Activated T-helper 1 cell treated with anti-CD3 and anti-CD28 coated beads, Interleukin-12 subunit alpha, Interleukin-12 subunit beta, Interleukin-2, Interleukin-4 antibody, amounts not matched to agents 30 ng/mL and 10 ng/mL and 1 ng/mL, durations not matched to agents 14 hours and 24 hours and 36 hours (primary cell): ENCODE measurements at regions not wholly inside any gene's neighbourhood (a gene's known extent, or its start where the extent isn't known, plus 50 kb on each side); places are given as distances from the start of the nearest gene placed in this dataset.

Experiments used
- DNase-seq: peaks from one replicate; pipeline ENCODE4 v3.0.0; 2021; ENCODE audit warnings: low spot score
- H3K27ac Mint-ChIP-seq: one replicate; pipeline ENCODE4 v1.8.0; 2021; ENCODE audit warnings: mild to moderate bottlenecking, mixed read lengths
- H3K27me3 Mint-ChIP-seq: one replicate; pipeline ENCODE4 v1.8.0; 2022; ENCODE audit warnings: mild to moderate bottlenecking, moderate library complexity, mixed read lengths; ENCODE audit not compliant: insufficient read depth
- H3K36me3 Mint-ChIP-seq: one replicate; pipeline ENCODE4 v1.8.0; 2021; ENCODE audit warnings: low read depth, mixed read lengths
- H3K4me1 Mint-ChIP-seq: one replicate; pipeline ENCODE4 v1.8.0; 2021; ENCODE audit warnings: low read depth, mixed read lengths
- H3K4me3 Mint-ChIP-seq: one replicate; pipeline ENCODE4 v1.8.0; 2021; ENCODE audit warnings: mild to moderate bottlenecking, moderate library complexity, mixed read lengths
- H3K9me3 Mint-ChIP-seq: one replicate; pipeline ENCODE4 v1.8.0; 2021; ENCODE audit warnings: mixed read lengths
- intact Hi-C: fragments of 100-400 bp; cut with micrococcal nuclease; formaldehyde crosslinking; loops from one replicate; pipeline ENCODE4 v1.15.1; 2024

- Mint-ChIP-seq H3K4me3 (no peak overlapping the region), H3K27ac (no peak overlapping the region), H3K27me3 (peaks cover 1% of the 10 kb centered on the region), H3K4me1 (no peaks in the 10 kb centered on the region), H3K9me3 (no peaks in the 10 kb centered on the region), H3K36me3 (no peaks in the 10 kb centered on the region)
- no peak for DNase-seq
- intact Hi-C loops, result no loop called here
Observed at GRCh38 chr2:150946831-150947230, 314.8 kb downstream of the RBM43 start.

DNA sequence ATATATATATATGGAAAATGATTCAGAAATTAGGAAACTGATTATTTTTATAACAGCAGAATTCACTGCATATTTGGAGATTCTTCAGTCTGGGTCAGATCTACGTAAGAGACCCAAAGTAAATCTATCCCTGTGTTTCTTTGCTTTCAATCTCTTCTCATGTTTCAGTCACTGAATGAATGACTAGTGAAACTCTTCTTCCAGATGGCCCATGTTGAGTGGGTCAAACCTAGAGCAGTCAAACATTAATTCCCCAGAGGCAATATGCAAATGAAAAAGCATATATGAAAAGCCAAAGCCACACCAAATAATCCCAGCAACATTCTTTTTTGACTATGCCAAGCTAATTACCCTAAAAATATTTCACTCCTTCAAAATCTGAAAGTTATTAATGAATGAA, 317.3 kb downstream of the RBM43 start:
- Mint-ChIP-seq H3K36me3 (no peaks in the 10 kb centered on the region), H3K4me1 (no peaks in the 10 kb centered on the region), H3K27ac (no peak overlapping the region), H3K27me3 (no peaks in the 10 kb centered on the region), H3K4me3 (no peak overlapping the region), H3K9me3 (no peaks in the 10 kb centered on the region)
- intact Hi-C loops, result no loop called here
- DNase-seq, result no peak

DNA sequence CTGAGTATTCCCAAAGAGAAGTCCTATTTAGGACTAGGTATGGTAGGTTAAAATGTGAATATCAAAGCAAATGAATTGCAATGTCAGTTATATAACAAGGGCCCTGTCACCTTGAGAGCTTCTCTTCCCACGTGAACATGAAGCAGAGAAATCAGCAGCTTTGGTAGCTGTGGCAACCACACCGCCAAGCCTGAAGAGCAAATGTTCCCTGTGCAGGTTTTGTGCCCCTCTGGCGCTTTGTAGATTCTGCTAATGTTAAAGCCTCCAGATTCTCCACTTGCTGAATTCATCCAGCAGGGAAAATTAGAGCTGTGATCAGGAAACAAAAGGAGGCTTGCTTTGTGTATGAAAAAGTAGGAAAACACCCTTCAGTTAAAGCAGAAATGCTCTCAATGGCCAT, 322.6 kb downstream of the RBM43 start:
- H3K4me3 Mint-ChIP-seq, result no peak overlapping the region
- intact Hi-C loops, result no loop called here
- H3K27me3 Mint-ChIP-seq, result no peaks in the 10 kb centered on the region
- H3K9me3 Mint-ChIP-seq, result no peaks in the 10 kb centered on the region
- no peak for DNase-seq
- no peaks in the 10 kb centered on the region for H3K4me1 Mint-ChIP-seq
- H3K36me3 Mint-ChIP-seq, result no peaks in the 10 kb centered on the region
- H3K27ac Mint-ChIP-seq, result no peak overlapping the region

DNA sequence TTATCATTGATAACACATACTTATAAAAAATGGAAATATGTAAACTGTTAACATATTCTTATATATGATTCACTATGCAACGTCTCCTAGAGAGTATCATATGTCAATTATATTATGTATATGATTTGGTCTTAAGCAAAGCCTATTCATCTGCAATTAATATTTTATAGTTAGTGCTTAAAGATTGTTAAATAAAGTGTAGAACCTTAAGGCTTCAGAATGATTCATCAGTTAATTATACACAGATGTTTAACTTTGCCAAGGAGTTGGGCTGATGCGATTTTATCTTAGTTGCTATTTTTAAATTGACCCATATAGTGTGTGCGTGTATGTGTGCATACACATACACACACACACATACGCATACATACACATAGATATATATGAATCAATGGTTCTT, 323.1 kb downstream of the RBM43 start:
- no peaks in the 10 kb centered on the region for H3K27me3 Mint-ChIP-seq
- no peak overlapping the region for H3K4me3 Mint-ChIP-seq
- H3K27ac Mint-ChIP-seq, result no peak overlapping the region
- H3K9me3 Mint-ChIP-seq, result no peaks in the 10 kb centered on the region
- no peaks in the 10 kb centered on the region for H3K36me3 Mint-ChIP-seq
- no peaks in the 10 kb centered on the region for H3K4me1 Mint-ChIP-seq
- no peak for DNase-seq
- intact Hi-C loops, result no loop called here

DNA sequence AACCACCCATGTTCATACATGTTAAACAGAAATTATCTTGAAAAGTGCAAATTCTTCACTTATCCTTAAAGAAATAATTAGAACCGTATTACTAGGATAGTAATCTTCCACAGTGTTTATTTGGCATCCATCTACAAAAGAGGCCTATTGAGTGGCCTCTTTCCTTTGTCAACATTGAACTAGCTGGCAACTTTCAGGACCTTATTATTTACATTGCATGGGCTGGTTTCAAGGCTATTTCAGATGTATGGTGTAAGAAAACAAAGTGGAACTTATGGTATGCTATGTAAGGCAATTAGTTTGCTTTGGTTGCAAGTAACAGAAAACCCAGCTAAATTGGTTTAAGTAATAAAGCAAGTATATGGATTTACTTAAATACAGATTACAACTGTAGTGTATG, 324.6 kb downstream of the RBM43 start:
- Mint-ChIP-seq H3K27ac (no peak overlapping the region), H3K4me3 (no peak overlapping the region), H3K9me3 (no peaks in the 10 kb centered on the region), H3K27me3 (no peaks in the 10 kb centered on the region), H3K36me3 (no peaks in the 10 kb centered on the region), H3K4me1 (no peaks in the 10 kb centered on the region)
- no peak for DNase-seq
- intact Hi-C loops, result no loop called here

DNA sequence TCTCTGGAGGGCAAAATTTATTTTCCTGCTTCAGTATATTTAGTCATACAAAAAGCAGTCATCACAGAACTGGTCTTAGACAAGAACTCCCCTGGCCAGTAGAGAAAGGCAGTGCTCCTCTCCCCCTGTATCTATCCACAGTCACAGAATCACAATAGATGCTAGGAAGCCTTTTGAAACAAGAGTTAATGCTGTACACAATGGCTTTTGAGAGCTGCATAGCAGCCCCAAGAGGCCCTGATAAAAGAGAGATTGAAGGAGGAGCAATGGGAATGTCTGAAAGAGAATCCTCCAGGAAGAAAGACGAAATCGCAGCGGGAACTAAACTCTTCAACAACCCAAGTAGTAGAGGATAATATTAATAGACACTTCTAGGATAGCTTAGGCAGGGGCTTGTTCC, 330.2 kb downstream of the RBM43 start:
- Mint-ChIP-seq H3K4me1 (no peaks in the 10 kb centered on the region), H3K9me3 (no peaks in the 10 kb centered on the region), H3K4me3 (no peak overlapping the region), H3K36me3 (no peaks in the 10 kb centered on the region), H3K27ac (no peak overlapping the region), H3K27me3 (no peaks in the 10 kb centered on the region)
- intact Hi-C loops, result no loop called here
- no peak for DNase-seq

- H3K27me3 Mint-ChIP-seq, result no peaks in the 10 kb centered on the region
- intact Hi-C loops, result no loop called here
- no peak overlapping the region for H3K4me3 Mint-ChIP-seq
- no peaks in the 10 kb centered on the region for H3K4me1 Mint-ChIP-seq
- no peak for DNase-seq
- H3K9me3 Mint-ChIP-seq, result no peaks in the 10 kb centered on the region
- no peaks in the 10 kb centered on the region for H3K36me3 Mint-ChIP-seq
- no peak overlapping the region for H3K27ac Mint-ChIP-seq
Observed at GRCh38 chr2:150925611-150926010, 336.1 kb downstream of the RBM43 start.

DNA sequence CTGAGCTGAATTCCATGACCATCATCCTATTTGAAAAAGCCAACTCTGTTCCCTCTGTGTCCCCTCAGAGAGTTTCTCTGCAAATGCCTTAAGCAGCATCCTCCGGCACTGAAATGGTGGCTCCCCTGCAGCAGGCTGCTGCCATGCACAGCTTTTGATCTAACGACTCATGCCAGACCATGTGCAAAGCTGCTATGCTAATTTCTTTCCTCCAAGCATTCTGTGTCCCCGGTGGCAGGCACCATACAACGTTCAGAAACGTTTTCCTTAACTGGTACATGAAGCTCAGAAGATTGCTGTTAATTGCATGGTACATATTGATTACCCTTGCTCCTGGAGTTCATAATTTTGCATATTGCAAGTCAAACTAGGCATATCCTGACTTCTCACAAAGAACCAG, 336.8 kb downstream of the RBM43 start:
- H3K36me3 Mint-ChIP-seq, result no peaks in the 10 kb centered on the region
- H3K27ac Mint-ChIP-seq, result no peak overlapping the region
- H3K4me1 Mint-ChIP-seq, result no peaks in the 10 kb centered on the region
- intact Hi-C loops, result no loop called here
- no peak for DNase-seq
- no peaks in the 10 kb centered on the region for H3K27me3 Mint-ChIP-seq
- no peaks in the 10 kb centered on the region for H3K9me3 Mint-ChIP-seq
- H3K4me3 Mint-ChIP-seq, result no peak overlapping the region

- no peaks in the 10 kb centered on the region for H3K4me1 Mint-ChIP-seq
- intact Hi-C loops, result no loop called here
- no peaks in the 10 kb centered on the region for H3K27me3 Mint-ChIP-seq
Observed at GRCh38 chr2:150919901-150920300, 341.8 kb downstream of the RBM43 start.

GRCh38 chr2:150917961-150918713, 343.5 kb downstream of the RBM43 start:
- Mint-ChIP-seq H3K27ac (no peak overlapping the region), H3K36me3 (no peaks in the 10 kb centered on the region), H3K9me3 (no peaks in the 10 kb centered on the region), H3K4me3 (no peak overlapping the region), H3K27me3 (no peaks in the 10 kb centered on the region), H3K4me1 (no peaks in the 10 kb centered on the region)
- intact Hi-C loops, result no loop called here
- DNase-seq, result no peak

More at GRCh38 chr2:150919901-150920300, 341.8 kb downstream of the RBM43 start:
- Mint-ChIP-seq H3K4me3 (no peak overlapping the region), H3K9me3 (no peaks in the 10 kb centered on the region), H3K36me3 (no peaks in the 10 kb centered on the region), H3K27ac (no peak overlapping the region)
- no peak for DNase-seq

DNA sequence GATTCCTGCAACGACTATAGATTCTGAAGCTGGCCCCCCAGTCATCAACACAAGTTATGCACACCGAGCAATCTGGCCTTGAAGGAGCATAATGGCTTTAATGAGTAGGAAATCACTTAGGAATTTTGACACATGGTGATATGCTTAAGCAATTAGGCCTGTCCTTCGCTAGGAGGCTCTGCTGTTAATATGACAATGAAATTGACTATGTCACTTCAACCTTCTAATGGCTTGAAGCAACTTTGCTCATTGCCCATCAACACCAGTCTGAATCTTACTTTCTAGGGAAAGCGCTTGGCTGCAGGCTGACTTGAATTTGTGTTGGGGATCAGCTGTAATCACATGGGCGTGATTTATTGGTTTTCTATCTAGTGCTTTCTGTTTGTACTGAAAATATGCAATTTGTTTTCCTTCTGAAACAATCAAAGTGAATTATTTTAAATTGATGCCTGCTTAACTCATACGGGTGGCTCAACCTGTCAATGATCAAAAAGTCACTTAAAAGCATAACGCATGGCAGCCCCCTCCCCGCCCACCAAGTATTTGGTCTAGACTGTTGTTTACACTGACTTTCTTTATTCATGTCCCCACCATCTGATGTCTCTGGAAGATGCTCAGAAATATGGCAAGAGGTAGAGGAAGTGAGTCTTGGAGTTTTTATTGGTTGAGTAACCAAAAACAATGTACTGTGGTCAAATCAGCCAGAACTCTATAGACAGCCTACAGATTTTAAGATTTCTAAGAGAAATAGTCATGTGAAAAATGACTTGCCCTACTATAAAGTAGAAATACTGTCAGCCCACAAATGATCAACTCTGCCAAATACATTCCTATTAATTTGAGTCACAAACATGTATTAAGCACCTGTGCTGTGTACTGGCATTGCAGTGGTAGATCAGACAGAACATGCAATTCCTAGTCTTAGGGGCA, 344.9 kb downstream of the RBM43 start:
- Mint-ChIP-seq H3K4me3 (no peak overlapping the region), H3K27me3 (no peaks in the 10 kb centered on the region), H3K9me3 (no peaks in the 10 kb centered on the region), H3K27ac (no peak overlapping the region), H3K36me3 (no peaks in the 10 kb centered on the region), H3K4me1 (no peaks in the 10 kb centered on the region)
- DNase-seq, result no peak
- intact Hi-C loops, result no loop called here

DNA sequence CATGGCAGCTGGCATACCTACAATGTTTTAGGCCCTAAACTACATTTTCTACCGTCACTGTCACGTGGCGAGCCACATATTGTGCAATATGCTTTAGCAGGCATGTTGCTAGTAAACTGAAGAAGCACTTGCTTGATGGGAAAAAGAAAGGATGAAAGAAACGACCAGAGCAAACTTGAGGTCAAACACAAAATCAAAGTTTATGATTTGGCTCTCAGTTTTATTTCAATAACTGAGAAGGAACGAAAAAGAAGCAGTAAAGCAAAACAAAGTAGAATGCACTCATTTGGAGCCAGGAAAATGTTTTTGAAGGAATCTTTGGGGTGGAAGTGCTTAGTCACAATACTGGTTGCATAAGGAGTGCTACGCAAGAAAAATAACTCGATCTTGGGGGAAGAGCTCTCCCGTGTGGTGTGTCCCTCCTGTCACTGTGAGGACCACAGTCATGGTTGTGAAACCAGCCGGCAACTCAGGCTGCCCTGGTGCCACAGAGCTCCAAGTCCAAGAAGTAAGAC, 349.8 kb downstream of the RBM43 start:
- Mint-ChIP-seq H3K27ac (no peak overlapping the region), H3K9me3 (no peaks in the 10 kb centered on the region), H3K36me3 (no peaks in the 10 kb centered on the region), H3K27me3 (peaks cover 2% of the 10 kb centered on the region), H3K4me1 (no peaks in the 10 kb centered on the region), H3K4me3 (no peak overlapping the region)
- no peak for DNase-seq
- intact Hi-C loops, result no loop called here

- H3K36me3 Mint-ChIP-seq, result no peaks in the 10 kb centered on the region
- H3K27ac Mint-ChIP-seq, result no peak overlapping the region
- intact Hi-C loops, result no loop called here
- peaks cover 2% of the 10 kb centered on the region for H3K27me3 Mint-ChIP-seq
- H3K4me3 Mint-ChIP-seq, result no peak overlapping the region
- DNase-seq, result no peak
- H3K4me1 Mint-ChIP-seq, result no peaks in the 10 kb centered on the region
- no peaks in the 10 kb centered on the region for H3K9me3 Mint-ChIP-seq
Observed at GRCh38 chr2:150909613-150910012, 352.1 kb downstream of the RBM43 start.
